Loucy (cell line): ENCODE measurements at regions not wholly inside any gene's neighbourhood (a gene's known extent, or its start where the extent isn't known, plus 50 kb on each side); places are given as distances from the start of the nearest gene placed in this dataset.

Experiments
- H2AFZ ChIP-seq: fragments of 200-600 bp; sonication (generic); 2 replicates; pipeline ENCODE4 v1.6.0; 2016; ENCODE audit warnings: antibody characterized with exemption, mild to moderate bottlenecking, low read length, moderate library complexity
- H3F3A ChIP-seq: fragments of 200-600 bp; 2 replicates; pipeline ENCODE4 v1.6.0; 2016; ENCODE audit warnings: antibody characterized with exemption, low read depth, mild to moderate bottlenecking
- H3K27me3 ChIP-seq: fragments of 200-600 bp; sonication (generic); 2 replicates; pipeline ENCODE4 v1.6.1; 2014; ENCODE audit warnings: low read length, mild to moderate bottlenecking; ENCODE audit not compliant: insufficient read depth, poor library complexity, severe bottlenecking
- H3K36me3 ChIP-seq: fragments of 200-600 bp; sonication (generic); 2 replicates; pipeline ENCODE4 v1.6.1; 2016; ENCODE audit warnings: low read length; ENCODE audit not compliant: insufficient read depth
- H3K4me1 ChIP-seq: fragments of 200-600 bp; sonication (generic); 2 replicates; pipeline ENCODE4 v1.5.1; 2014; ENCODE audit warnings: low read length, mild to moderate bottlenecking; ENCODE audit not compliant: insufficient read depth, poor library complexity, severe bottlenecking
- H3K4me2 ChIP-seq: fragments of 200-600 bp; sonication (generic); 2 replicates; pipeline ENCODE4 v1.6.0; 2014; ENCODE audit warnings: antibody characterized with exemption, low read length, low read depth, mild to moderate bottlenecking; ENCODE audit not compliant: poor library complexity, severe bottlenecking
- H3K4me3 ChIP-seq: fragments of 200-600 bp; sonication (generic); 2 replicates; pipeline ENCODE4 v1.5.1; 2014; ENCODE audit warnings: low read length, mild to moderate bottlenecking, mixed read lengths; ENCODE audit not compliant: poor library complexity, severe bottlenecking
- H3K79me2 ChIP-seq: fragments of 200-600 bp; sonication (generic); 2 replicates; pipeline ENCODE4 v1.6.1; 2014; ENCODE audit warnings: low read length; ENCODE audit not compliant: insufficient read depth
- H3K9ac ChIP-seq: fragments of 200-600 bp; sonication (generic); 2 replicates; pipeline ENCODE4 v1.6.0; 2014; ENCODE audit warnings: mild to moderate bottlenecking, low read depth, low read length, moderate library complexity; ENCODE audit not compliant: poor library complexity, severe bottlenecking
- H3K9me2 ChIP-seq: fragments of 200-600 bp; sonication (generic); replicated peaks from 2 replicates; pipeline ENCODE4 v1.6.1; 2016; ENCODE audit warnings: low read depth, low read length, mixed read lengths
- H3K9me3 ChIP-seq: fragments of 200-600 bp; sonication (generic); 2 replicates; pipeline ENCODE4 v1.6.1; 2014; ENCODE audit warnings: mild to moderate bottlenecking, antibody characterized with exemption, low read length, low read depth; ENCODE audit not compliant: insufficient read depth
- H4K20me1 ChIP-seq: fragments of 200-600 bp; sonication (generic); 2 replicates; pipeline ENCODE4 v1.6.0; 2014; ENCODE audit warnings: antibody characterized with exemption, low read length, mild to moderate bottlenecking; ENCODE audit not compliant: insufficient read depth, poor library complexity, severe bottlenecking
- CTCF ChIP-seq: fragments of 200-600 bp; sonication (generic); conservative IDR thresholded peaks from 2 replicates; pipeline ENCODE4 v1.5.1; 2014; ENCODE audit warnings: mild to moderate bottlenecking, antibody characterized with exemption, low read length
- EZH2phosphoT487 ChIP-seq: fragments of 200-600 bp; IDR thresholded peaks from 2 replicates; pipeline ENCODE4 v1.6.1; 2018; ENCODE audit warnings: antibody characterized with exemption, mild to moderate bottlenecking, moderate library complexity, borderline replicate concordance

- H3K4me3 ChIP-seq: peak overlapping the region; percentile 8
- H2AFZ ChIP-seq: no peak overlapping the region
- no peaks in the 10 kb centered on the region for H3K27me3 ChIP-seq
- peak overlapping the region; percentile 52 for H3K9ac ChIP-seq
- no peaks in the 10 kb centered on the region for H3K9me3 ChIP-seq
- no peaks in the 10 kb centered on the region for H4K20me1 ChIP-seq
- peaks cover 5% of the 10 kb centered on the region; the same call in 1 of the 2 replicates for H3K79me2 ChIP-seq
- H3K4me1 ChIP-seq: peaks cover 64% of the 10 kb centered on the region
- H3F3A ChIP-seq: 0 out of 2 replicates have a peak, but pooled peaks cover 3% of the 10 kb centered on the region
- H3K9me2 ChIP-seq: no peaks in the 10 kb centered on the region
- peak overlapping the region; percentile 45 for H3K4me2 ChIP-seq
- TF ChIP-seq CTCF (no peak), EZH2phosphoT487 (no peak)
- H3K36me3 ChIP-seq: no peaks in the 10 kb centered on the region
Measured at GRCh38 chr13:26965952-26966700, 205.5 kb downstream of the USP12 start.

- H3K79me2 ChIP-seq: peaks cover 5% of the 10 kb centered on the region; the same call in 1 of the 2 replicates
- no peaks in the 10 kb centered on the region for H4K20me1 ChIP-seq
- H3K36me3 ChIP-seq: no peaks in the 10 kb centered on the region
- H2AFZ ChIP-seq: no peak overlapping the region
- H3K9me2 ChIP-seq: no peaks in the 10 kb centered on the region
- H3F3A ChIP-seq: no peaks in the 10 kb centered on the region
- no peak overlapping the region for H3K4me3 ChIP-seq
- peak overlapping the region; percentile 52 for H3K9ac ChIP-seq
- TF ChIP-seq EZH2phosphoT487 (no peak), CTCF (no peak)
- H3K27me3 ChIP-seq: no peaks in the 10 kb centered on the region
- no peaks in the 10 kb centered on the region for H3K9me3 ChIP-seq
- peak overlapping the region; percentile 45 for H3K4me2 ChIP-seq
- peaks cover 66% of the 10 kb centered on the region for H3K4me1 ChIP-seq
Measured at GRCh38 chr13:26964278-26965250, 204.0 kb upstream of the GPR12 start.

GRCh38 chr13:26962671-26963070 lies 202.1 kb upstream of the GPR12 start:
- Histone ChIP-seq H3K36me3 (no peaks in the 10 kb centered on the region), H3K9me3 (no peaks in the 10 kb centered on the region), H4K20me1 (no peaks in the 10 kb centered on the region), H3K4me2 (no peak overlapping the region), H2AFZ (no peak overlapping the region), H3F3A (no peaks in the 10 kb centered on the region), H3K79me2 (peaks cover under 1% of the 10 kb centered on the region; the same call in 1 of the 2 replicates), H3K4me3 (no peak overlapping the region), H3K27me3 (no peaks in the 10 kb centered on the region), H3K9me2 (no peaks in the 10 kb centered on the region), H3K9ac (no peak overlapping the region), H3K4me1 (peaks cover 62% of the 10 kb centered on the region)
- TF ChIP-seq EZH2phosphoT487 (no peak), CTCF (no peak)
